Anterior cingulate cortex (tissue), 58 donors: ENCODE measurements at regions not wholly inside any gene's neighbourhood (a gene's known extent, or its start where the extent isn't known, plus 50 kb on each side); places are given as distances from the start of the nearest gene placed in this dataset.
"Not testable (repeated sequence)": the region's sequence is repeated elsewhere in the genome, so short reads cannot be mapped to it uniquely, and the experiment has no call there.

Experiments
- DNase-seq, 58 donors: peaks; one replicate each; lab custom pipeline; 2025; lab: John Stamatoyannopoulos, UW

GRCh38 chr12:91250273-91250665 is 67.7 kb upstream of the DCN start:
- no peak for DNase-seq

- no peak for DNase-seq
Observed at GRCh38 chr12:91249518-91250272, 67.1 kb upstream of the DCN start.

GRCh38 chr12:91249054-91249453 is 66.4 kb upstream of the DCN start:
- no peak for DNase-seq

GRCh38 chr12:91243177-91243576 is 60.6 kb upstream of the DCN start:
- not testable (repeated sequence) for DNase-seq

- no peak for DNase-seq
Observed at GRCh38 chr12:91241756-91242155, 59.1 kb upstream of the DCN start.

GRCh38 chr12:91240386-91241095 is 57.9 kb upstream of the DCN start:
- no peak for DNase-seq

GRCh38 chr12:91239481-91239880 is 56.9 kb upstream of the DCN start:
- no peak for DNase-seq
